ENCODE measurements at regions not wholly inside any gene's neighbourhood (a gene's known extent, or its start where the extent isn't known, plus 50 kb on each side); places are given as distances from the start of the nearest gene placed in this dataset.

DNA sequence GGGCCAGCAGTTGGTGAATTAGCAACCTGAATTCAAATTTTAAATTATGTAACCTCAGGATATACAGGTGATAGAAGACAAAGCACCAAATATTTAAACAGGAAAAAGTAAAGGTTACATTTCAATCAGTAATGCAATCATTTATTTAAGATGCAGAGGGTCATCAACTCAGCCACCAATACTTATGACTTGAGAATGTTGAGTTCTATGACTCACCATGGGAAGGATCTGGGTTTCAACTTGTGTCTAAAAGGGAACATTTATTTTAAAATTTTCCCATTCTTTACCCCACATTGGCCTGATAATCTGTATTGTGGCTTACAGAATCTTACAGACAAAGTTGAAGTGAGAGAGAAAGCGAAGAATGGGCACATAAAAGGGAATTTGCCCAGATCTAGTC lies 418.0 kb downstream of the NDFIP2 start:
- TF ChIP-seq, protein P1, sequence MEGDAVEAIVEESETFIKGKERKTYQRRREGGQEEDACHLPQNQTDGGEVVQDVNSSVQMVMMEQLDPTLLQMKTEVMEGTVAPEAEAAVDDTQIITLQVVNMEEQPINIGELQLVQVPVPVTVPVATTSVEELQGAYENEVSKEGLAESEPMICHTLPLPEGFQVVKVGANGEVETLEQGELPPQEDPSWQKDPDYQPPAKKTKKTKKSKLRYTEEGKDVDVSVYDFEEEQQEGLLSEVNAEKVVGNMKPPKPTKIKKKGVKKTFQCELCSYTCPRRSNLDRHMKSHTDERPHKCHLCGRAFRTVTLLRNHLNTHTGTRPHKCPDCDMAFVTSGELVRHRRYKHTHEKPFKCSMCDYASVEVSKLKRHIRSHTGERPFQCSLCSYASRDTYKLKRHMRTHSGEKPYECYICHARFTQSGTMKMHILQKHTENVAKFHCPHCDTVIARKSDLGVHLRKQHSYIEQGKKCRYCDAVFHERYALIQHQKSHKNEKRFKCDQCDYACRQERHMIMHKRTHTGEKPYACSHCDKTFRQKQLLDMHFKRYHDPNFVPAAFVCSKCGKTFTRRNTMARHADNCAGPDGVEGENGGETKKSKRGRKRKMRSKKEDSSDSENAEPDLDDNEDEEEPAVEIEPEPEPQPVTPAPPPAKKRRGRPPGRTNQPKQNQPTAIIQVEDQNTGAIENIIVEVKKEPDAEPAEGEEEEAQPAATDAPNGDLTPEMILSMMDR (IDR thresholded peaks at IDR 0.05): no peak
- no peak for TF ChIP-seq POLR2A (IDR thresholded peaks at IDR 0.05)

Measured in transverse colon (tissue), 3 donors.